Motor neuron (in vitro differentiated cells): ENCODE measurements at regions not wholly inside any gene's neighbourhood (a gene's known extent, or its start where the extent isn't known, plus 50 kb on each side); places are given as distances from the start of the nearest gene placed in this dataset.

Experiments
- ATAC-seq, 8 experiments: fragments of 200-7000 bp; cut with Tn5 transposase; replicated peaks in 6 of 8; 2 replicates each; pipeline ENCODE4 v1.8.0; 2021; ENCODE audit warnings: mild to moderate bottlenecking in 8 of 8, moderate library complexity in 8 of 8
- H3K27ac ChIP-seq, 2 donors: fragments of 250-450 bp; sonication (Bioruptor Pico); 2 replicates each; pipeline ENCODE4 v1.9.0; 2021; ENCODE audit warnings: antibody characterized with exemption in 2 of 2, mild to moderate bottlenecking in 2 of 2, moderate library complexity in 1 of 2
- H3K4me1 ChIP-seq, 2 donors: fragments of 250-450 bp; sonication (Bioruptor Pico); replicated peaks in 1 of 2; 2 replicates each; pipeline ENCODE4 v1.6.1; 2021; ENCODE audit warnings: antibody characterized with exemption in 2 of 2, mild to moderate bottlenecking in 2 of 2, moderate library complexity in 1 of 2
- H3K4me3 ChIP-seq, 5 donors: fragments of 250-450 bp; sonication (Bioruptor Pico); 2 replicates each; pipeline ENCODE4 v1.9.0; 2021; ENCODE audit warnings: antibody characterized with exemption in 5 of 5, mild to moderate bottlenecking in 5 of 5, moderate library complexity in 4 of 5
- WGBS, 10 experiments: fragments of 450-650 bp; shearing (Covaris generic); methylation state at CpG; one replicate each; pipeline ENCODE4 v1.0.0; 2022; 5-methylcytosine and 5-hydroxymethylcytosine counted together
- in situ Hi-C, 9 experiments: fragments of 400-800 bp; cut with MboI; loops; one replicate each; pipeline ENCODE4 v1.15.0; 2021; ENCODE audit warnings: low sequenced_read_pairs in 9 of 9, low pct_unique_long_range_greater_than_20kb in 2 of 9; ENCODE audit not compliant: unreplicated experiment in 9 of 9

GRCh38 chr3:72405943-72406566 is 442.2 kb downstream of the SHQ1 start:
- peak in 2 of 8 experiments; percentile 20 to 29 for ATAC-seq
- no peak overlapping the region for H3K27ac ChIP-seq
- in situ Hi-C loops, result no loop called here

GRCh38 chr3:72401005-72401545 is 447.2 kb downstream of the SHQ1 start:
- WGBS, 10 experiments, result 79 to 100% (median 100%) methylated on average over 1 to 2 of the region's 2 CpGs; no CpG with 5 or more reads in 4 of the 10 experiments
- Histone ChIP-seq H3K4me3 (no peak overlapping the region), H3K27ac (no peak overlapping the region), H3K4me1 (peaks cover 0 to 4% of the 10 kb centered on the region in 2 donors)
- ATAC-seq, result peak in 1 of 8 experiments; percentile 69
- in situ Hi-C loops, result no loop called here

More at GRCh38 chr3:72405943-72406566, 442.2 kb downstream of the SHQ1 start:
- 27 to 98% (median 66%) methylated on average over 1 to 6 of the region's 7 CpGs; no CpG with 5 or more reads in 3 of the 10 experiments for WGBS, 10 experiments
- no peak overlapping the region for H3K4me3 ChIP-seq
- peaks cover 12 to 19% of the 10 kb centered on the region in 2 donors for H3K4me1 ChIP-seq

GRCh38 chr3:72398781-72399180 is 449.5 kb downstream of the SHQ1 start:
- ATAC-seq, result no peak
- in situ Hi-C loops, result no loop called here
- no peak overlapping the region for H3K4me3 ChIP-seq
- H3K27ac ChIP-seq, result no peak overlapping the region
- no peaks in the 10 kb centered on the region for H3K4me1 ChIP-seq
- WGBS, 10 experiments, result 59 to 100% (median 89%) methylated on average over 1 to 3 of the region's 3 CpGs; no CpG with 5 or more reads in 2 of the 10 experiments

GRCh38 chr3:72397586-72397985 is 450.7 kb downstream of the SHQ1 start:
- in situ Hi-C loops, result no loop called here
- no peak overlapping the region for H3K4me3 ChIP-seq
- no peak for ATAC-seq
- H3K27ac ChIP-seq, result no peak overlapping the region
- no peaks in the 10 kb centered on the region for H3K4me1 ChIP-seq
- WGBS, 10 experiments, result 14 to 95% (median 88%) methylated on average over 1 to 2 of the region's 2 CpGs; no CpG with 5 or more reads in 1 of the 10 experiments

GRCh38 chr3:72396899-72397298 is 451.3 kb downstream of the SHQ1 start:
- 66 to 94% (median 80%) methylated on average over 3 to 7 of the region's 7 CpGs; no CpG with 5 or more reads in 1 of the 10 experiments for WGBS, 10 experiments
- Histone ChIP-seq H3K27ac (no peak overlapping the region), H3K4me1 (peaks cover 0 to 2% of the 10 kb centered on the region in 2 donors), H3K4me3 (no peak overlapping the region)
- no peak for ATAC-seq
- in situ Hi-C loops, result no loop called here

GRCh38 chr3:72395776-72396311 is 452.4 kb downstream of the SHQ1 start:
- no peak overlapping the region for H3K27ac ChIP-seq

GRCh38 chr3:72393455-72393854 is 454.8 kb downstream of the SHQ1 start:
- ATAC-seq, result no peak
- H3K27ac ChIP-seq, result no peak overlapping the region
- no peak overlapping the region for H3K4me3 ChIP-seq
- WGBS, 10 experiments, result 92 to 100% (median 100%) methylated on average over 1 to 2 of the region's 2 CpGs; no CpG with 5 or more reads in 1 of the 10 experiments
- peaks cover 4 to 16% of the 10 kb centered on the region in 2 donors for H3K4me1 ChIP-seq
- in situ Hi-C loops, result no loop called here

More at GRCh38 chr3:72395776-72396311, 452.4 kb downstream of the SHQ1 start:
- ATAC-seq, result peak in 3 of 8 experiments; percentile 39 to 82 (median 48)
- Histone ChIP-seq H3K4me3 (no peak overlapping the region), H3K4me1 (peaks cover 3 to 13% of the 10 kb centered on the region in 2 donors)
- in situ Hi-C loops, result no loop called here
- 0 to 100% (median 90%) methylated on average over 1 to 3 of the region's 3 CpGs for WGBS, 10 experiments

GRCh38 chr3:72391659-72392058 is 456.6 kb downstream of the SHQ1 start:
- peak in 7 of 8 experiments; percentile 30 to 79 (median 48) for ATAC-seq
- in situ Hi-C loops, result no loop called here
- 17 to 100% (median 58%) methylated on average over 1 to 2 of the region's 2 CpGs for WGBS, 10 experiments
- Histone ChIP-seq H3K4me1 (peaks cover 10 to 24% of the 10 kb centered on the region in 2 donors), H3K4me3 (no peak overlapping the region), H3K27ac (no peak overlapping the region)

- in situ Hi-C loops, result no loop called here
- peaks cover 13 to 32% of the 10 kb centered on the region in 2 donors for H3K4me1 ChIP-seq
- H3K4me3 ChIP-seq, result no peak overlapping the region
- WGBS, 10 experiments, result 56 to 92% (median 73%) methylated on average over 1 to 3 of the region's 3 CpGs; no CpG with 5 or more reads in 4 of the 10 experiments
- no peak overlapping the region for H3K27ac ChIP-seq
- ATAC-seq, result no peak
Observed at GRCh38 chr3:72390841-72391240, 457.4 kb downstream of the SHQ1 start.

- in situ Hi-C loops, result no loop called here
- peaks cover 13 to 48% of the 10 kb centered on the region in 2 donors for H3K4me1 ChIP-seq
- no peak overlapping the region for H3K27ac ChIP-seq
- no peak for ATAC-seq
- WGBS, 10 experiments, result 86 to 100% (median 100%) methylated on average over 1 to 2 of the region's 2 CpGs
- H3K4me3 ChIP-seq, result no peak overlapping the region
Observed at GRCh38 chr3:72388644-72389043, 459.6 kb downstream of the SHQ1 start.

GRCh38 chr3:72388117-72388516 is 460.1 kb downstream of the SHQ1 start:
- no peak overlapping the region for H3K27ac ChIP-seq
- in situ Hi-C loops, result no loop called here
- 81 to 100% (median 89%) methylated on average over 2 to 4 of the region's 4 CpGs; no CpG with 5 or more reads in 3 of the 10 experiments for WGBS, 10 experiments
- H3K4me3 ChIP-seq, result no peak overlapping the region
- no peak for ATAC-seq
- peaks cover 13 to 48% of the 10 kb centered on the region in 2 donors for H3K4me1 ChIP-seq

GRCh38 chr3:72386327-72387000 is 461.8 kb downstream of the SHQ1 start:
- WGBS, 10 experiments, result 46 to 100% (median 69%) methylated on average over 1 to 5 of the region's 6 CpGs; no CpG with 5 or more reads in 2 of the 10 experiments

GRCh38 chr3:72385167-72385566 is 463.1 kb downstream of the SHQ1 start:
- whole genome bisulfite sequencing, 10 experiments, result 83 to 100% (median 94%) methylated on average over 1 to 3 of the region's 3 CpGs; no CpG with 5 or more reads in 1 of the 10 experiments
- no peak for ATAC-seq
- in situ Hi-C loops, result no loop called here
- Histone ChIP-seq H3K4me1 (peaks cover 19 to 32% of the 10 kb centered on the region in 2 donors), H3K4me3 (no peak overlapping the region), H3K27ac (no peak overlapping the region)

More at GRCh38 chr3:72386327-72387000, 461.8 kb downstream of the SHQ1 start:
- Histone ChIP-seq H3K4me1 (peaks cover 11 to 41% of the 10 kb centered on the region in 2 donors), H3K4me3 (no peak overlapping the region), H3K27ac (no peak overlapping the region)
- in situ Hi-C loops, result no loop called here
- ATAC-seq, result peak in 5 of 8 experiments; percentile 24 to 62 (median 35)
